Urinary bladder (tissue), 3 donors: ENCODE measurements at regions not wholly inside any gene's neighbourhood (a gene's known extent, or its start where the extent isn't known, plus 50 kb on each side); places are given as distances from the start of the nearest gene placed in this dataset.
"Not testable (repeated sequence)": the region's sequence is repeated elsewhere in the genome, so short reads cannot be mapped to it uniquely, and the experiment has no call there.

Experiments used
- DNase-seq: peaks from one replicate; pipeline ENCODE4 v3.0.0-alpha.2; 2015; ENCODE audit errors: extremely low spot score
- H3K27ac ChIP-seq: one replicate; pipeline ENCODE4 v1.5.1; 2013; ENCODE audit warnings: low read depth, mild to moderate bottlenecking, moderate library complexity
- H3K36me3 ChIP-seq: one replicate; pipeline ENCODE4 v1.6.1; 2013; ENCODE audit warnings: mild to moderate bottlenecking, moderate library complexity; ENCODE audit not compliant: insufficient read depth
- H3K4me1 ChIP-seq: one replicate; pipeline ENCODE4 v1.6.1; 2013; ENCODE audit warnings: mild to moderate bottlenecking, moderate library complexity; ENCODE audit not compliant: insufficient read depth
- H3K4me3 ChIP-seq: one replicate; pipeline ENCODE4 v1.5.1; 2013; ENCODE audit warnings: low read depth, low read length
- WGBS: extraction: QIAGEN DNeasy Blood & Tissue Kit; methylation state at CpG from one replicate; pipeline ENCODE4 v1.1.7; 2013; 5-methylcytosine and 5-hydroxymethylcytosine counted together
- donor health status: healthy with polysubstance abuse.
- donor health status: healthy.

DNA sequence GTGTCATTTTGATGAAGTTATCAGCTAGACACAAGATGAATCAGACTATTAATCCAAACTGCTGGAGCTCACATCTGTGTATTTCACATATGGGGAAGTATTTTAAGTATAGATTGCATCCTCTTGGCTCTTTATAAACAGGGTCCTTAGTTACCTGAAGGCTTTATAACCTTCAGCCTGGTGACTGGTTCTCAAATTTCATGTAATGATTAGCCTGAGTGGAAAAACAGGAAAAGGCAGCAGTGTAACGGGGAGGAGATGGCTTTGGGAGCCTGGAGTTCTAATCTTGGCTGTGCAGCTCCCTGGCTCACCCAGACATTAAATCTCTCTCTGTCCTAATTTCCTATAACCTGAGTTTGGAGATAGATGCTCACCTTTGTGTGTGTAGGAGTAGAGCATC is 103.8 kb upstream of the HPF1 start:
- WGBS, result 16% methylated on average over 1 of the region's 1 CpG
- H3K4me1 ChIP-seq, result no peaks in the 10 kb centered on the region
- H3K36me3 ChIP-seq, result no peaks in the 10 kb centered on the region
- DNase-seq, result peak; percentile 35
- H3K4me3 ChIP-seq, result no peak overlapping the region
- H3K27ac ChIP-seq, result no peak overlapping the region

DNA sequence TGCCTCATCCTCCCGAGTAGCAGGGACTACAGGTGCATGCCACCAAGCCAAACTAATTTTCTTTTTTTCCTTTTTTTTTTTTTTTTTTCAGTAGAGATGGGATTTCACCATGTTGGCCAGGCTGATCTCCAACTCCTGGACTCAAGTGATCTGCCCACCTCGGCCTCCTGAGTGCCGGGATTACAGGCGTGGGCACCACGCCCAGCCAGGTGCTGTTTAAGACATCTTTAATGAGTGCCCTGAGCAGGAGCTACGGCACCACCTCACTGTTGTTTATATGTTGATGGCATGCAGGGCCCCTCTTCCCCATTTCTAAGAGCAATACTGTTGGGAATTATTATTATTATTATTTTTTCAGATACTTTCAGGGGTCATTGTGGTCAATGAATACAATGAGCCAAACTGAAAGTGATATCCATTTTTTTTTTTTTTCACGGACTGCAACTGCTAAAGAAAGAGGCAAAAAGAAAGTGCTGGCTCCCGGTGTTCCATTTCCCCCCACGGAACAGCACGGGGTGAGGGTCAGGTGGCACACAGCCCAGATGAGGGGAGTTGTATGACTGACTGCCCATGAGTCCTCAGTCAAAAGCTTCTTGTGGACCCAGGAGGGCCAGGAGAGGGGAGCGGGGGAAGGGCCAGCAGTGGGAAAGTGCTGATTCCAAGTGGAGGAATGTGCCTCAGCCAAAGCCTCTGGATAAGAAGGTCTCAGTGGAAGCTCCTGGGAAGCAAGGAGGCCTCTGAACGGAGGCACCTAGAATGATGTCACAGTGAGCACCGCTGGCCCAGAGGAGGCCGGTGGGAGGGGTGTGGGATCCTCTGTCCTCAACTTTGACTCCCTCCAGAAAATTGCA is 101.8 kb upstream of the HPF1 start:
- H3K4me3 ChIP-seq, result no peak overlapping the region
- 75% methylated on average over 14 of the region's 14 CpGs for WGBS

DNA sequence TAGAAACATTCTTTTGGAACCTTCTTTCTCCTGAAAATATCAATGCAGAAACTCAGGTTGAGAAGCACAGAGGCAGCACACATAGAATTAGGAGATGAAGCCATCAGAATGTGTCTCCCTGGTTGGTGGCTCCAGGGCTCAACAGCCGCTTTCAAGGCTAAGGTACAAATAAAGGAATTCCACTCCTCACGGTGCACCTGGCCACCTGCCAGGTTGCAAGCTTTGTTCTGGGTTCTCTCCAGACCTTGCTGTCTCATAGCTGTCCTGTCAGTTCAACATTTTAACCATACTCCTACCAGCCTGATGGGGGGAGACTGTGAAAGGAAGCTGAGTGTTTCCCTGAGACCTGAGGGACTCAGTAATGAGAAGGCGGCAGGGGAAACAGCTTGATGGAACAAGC is 96.3 kb upstream of the HPF1 start:
- Histone ChIP-seq H3K27ac (no peak overlapping the region), H3K36me3 (no peaks in the 10 kb centered on the region), H3K4me1 (no peaks in the 10 kb centered on the region), H3K4me3 (no peak overlapping the region)
- no peak for DNase-seq
- WGBS, result 47% methylated on average over 3 of the region's 3 CpGs

More for the DNA sequence above, 101.8 kb upstream of the HPF1 start:
- no peak for DNase-seq
- H3K4me1 ChIP-seq, result no peaks in the 10 kb centered on the region
- peak overlapping the region; percentile 15 for H3K27ac ChIP-seq
- H3K36me3 ChIP-seq, result no peaks in the 10 kb centered on the region

DNA sequence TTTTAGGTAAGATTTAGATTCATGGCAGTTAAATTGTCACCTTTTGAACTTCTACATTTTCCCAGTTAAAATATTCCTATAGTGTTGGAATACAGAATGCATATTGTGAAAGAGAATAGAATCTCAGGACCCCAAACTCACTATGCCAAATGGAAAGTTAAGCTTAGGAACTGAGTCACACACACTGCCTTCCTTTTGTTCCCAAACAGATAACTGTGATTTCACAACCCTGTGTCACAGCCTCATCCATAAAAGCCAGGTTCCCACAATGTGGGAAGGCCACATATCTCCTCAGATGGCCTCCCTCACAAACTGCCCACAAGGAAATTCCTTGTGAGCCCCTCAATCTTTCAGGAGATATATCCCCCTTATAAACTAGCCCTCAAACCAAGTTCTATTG is 94.7 kb upstream of the HPF1 start:
- H3K4me1 ChIP-seq, result no peaks in the 10 kb centered on the region
- DNase-seq, result no peak
- no peaks in the 10 kb centered on the region for H3K36me3 ChIP-seq
- no peak overlapping the region for H3K27ac ChIP-seq
- no peak overlapping the region for H3K4me3 ChIP-seq

DNA sequence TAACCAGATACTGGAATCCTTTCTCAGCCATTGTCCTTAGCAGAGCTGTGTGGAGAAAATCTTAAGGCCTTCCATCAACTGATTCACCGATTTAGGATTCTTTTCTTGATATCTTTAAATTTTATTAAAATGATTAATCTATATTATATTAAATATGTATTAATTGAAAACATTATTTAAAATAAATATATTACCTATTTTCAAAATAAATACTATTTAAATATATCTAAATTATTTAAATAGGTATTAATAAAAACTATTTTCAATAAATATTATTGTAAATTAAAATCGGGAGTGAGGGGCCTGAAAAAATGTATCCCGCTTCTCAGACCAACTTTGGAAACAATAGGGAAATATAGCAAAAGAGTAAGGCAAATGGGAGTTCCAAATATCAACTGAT is 94.0 kb upstream of the HPF1 start:
- H3K27ac ChIP-seq, result no peak overlapping the region
- no peaks in the 10 kb centered on the region for H3K36me3 ChIP-seq
- 97% methylated on average over 3 of the region's 3 CpGs for WGBS
- no peaks in the 10 kb centered on the region for H3K4me1 ChIP-seq
- no peak overlapping the region for H3K4me3 ChIP-seq
- DNase-seq, result no peak

DNA sequence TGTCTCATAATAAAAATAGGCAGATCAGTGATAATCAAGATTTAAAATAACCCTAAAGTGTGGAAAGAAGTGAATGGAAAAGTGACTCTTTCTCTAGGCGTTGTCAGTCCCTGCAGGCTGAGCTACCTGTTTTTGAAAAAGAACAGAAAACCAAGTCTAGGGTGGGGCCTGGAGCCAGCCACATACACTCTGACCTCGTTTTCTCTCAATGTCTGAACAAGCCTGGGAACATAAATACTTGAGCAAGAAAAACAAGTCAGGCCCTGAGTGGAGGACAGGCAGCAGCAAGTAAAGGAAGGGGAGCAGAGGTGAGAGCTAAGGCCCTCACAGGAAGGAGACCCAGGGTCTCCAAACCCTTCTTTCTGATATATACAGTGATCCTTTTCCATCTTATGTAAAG is 91.7 kb upstream of the HPF1 start:
- Histone ChIP-seq H3K4me3 (no peak overlapping the region), H3K4me1 (no peaks in the 10 kb centered on the region), H3K36me3 (no peaks in the 10 kb centered on the region), H3K27ac (peak overlapping the region; percentile 75)
- DNase-seq, result peak; percentile 43
- 51% methylated on average over 2 of the region's 2 CpGs for WGBS

DNA sequence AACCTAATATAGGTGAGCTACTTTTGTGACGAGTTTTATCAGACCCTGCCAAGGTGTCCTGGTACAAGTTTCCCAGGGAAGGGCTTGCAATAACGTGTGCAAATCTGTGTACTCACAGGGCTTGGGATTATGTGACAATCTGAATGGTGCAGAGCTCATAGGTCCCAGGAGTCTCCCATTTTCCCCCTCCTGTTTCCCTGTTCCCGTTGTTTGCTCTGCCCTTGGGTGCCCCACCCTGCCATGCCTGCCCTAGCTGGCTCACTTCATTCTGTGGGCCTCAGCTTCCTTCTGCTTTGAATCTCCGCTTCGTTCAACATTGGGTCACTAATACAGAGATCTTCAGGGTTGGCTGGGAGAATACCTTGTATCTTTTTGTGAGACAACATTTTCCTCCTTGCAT is 90.3 kb upstream of the HPF1 start:
- 53% methylated on average over 5 of the region's 5 CpGs for WGBS
- H3K4me1 ChIP-seq, result no peaks in the 10 kb centered on the region
- no peak for DNase-seq
- H3K27ac ChIP-seq, result no peak overlapping the region
- H3K36me3 ChIP-seq, result no peaks in the 10 kb centered on the region
- H3K4me3 ChIP-seq, result no peak overlapping the region

DNA sequence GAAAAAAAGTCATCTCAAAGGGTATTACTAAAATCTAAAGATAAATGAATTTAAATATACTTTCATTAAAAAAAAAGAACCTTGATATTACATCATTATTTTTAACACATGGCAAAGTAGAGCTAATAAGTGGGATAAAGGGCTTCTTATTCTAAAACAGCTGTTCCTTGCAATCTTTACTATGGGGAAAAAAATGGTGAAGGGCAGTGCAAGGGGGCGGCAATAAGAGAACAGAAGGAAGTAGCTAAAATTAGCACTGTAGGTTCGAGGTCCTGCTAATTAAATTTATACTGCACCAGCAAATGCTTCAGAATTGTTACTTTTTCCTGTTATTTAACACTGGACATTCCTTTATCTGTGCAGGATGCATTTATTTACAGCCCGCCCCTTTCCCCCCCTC is 89.4 kb upstream of the HPF1 start:
- WGBS, result 47% methylated on average over 3 of the region's 3 CpGs
- DNase-seq, result no peak
- Histone ChIP-seq H3K4me1 (no peaks in the 10 kb centered on the region), H3K4me3 (no peak overlapping the region), H3K36me3 (no peaks in the 10 kb centered on the region), H3K27ac (no peak overlapping the region)

DNA sequence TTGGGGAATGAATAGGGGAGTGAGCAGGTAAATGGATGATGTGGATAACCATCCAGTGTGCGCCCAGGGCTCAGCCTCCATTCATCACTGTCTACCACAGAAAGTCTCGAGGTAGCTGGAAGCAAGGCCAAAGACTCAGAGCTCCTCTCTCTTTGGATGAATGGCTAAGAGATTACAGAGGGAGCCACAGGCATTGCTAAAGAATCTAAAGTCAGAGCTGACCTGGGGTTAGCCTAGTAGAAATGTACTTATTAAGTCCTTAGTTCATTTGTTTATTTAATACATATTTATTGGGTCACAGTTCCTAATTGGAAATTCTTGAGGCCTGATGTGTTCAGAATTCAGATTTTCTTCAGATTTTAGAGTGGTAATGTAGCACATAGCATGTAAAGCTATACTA is 88.7 kb upstream of the HPF1 start:
- WGBS, result 64% methylated on average over 2 of the region's 2 CpGs
- H3K4me3 ChIP-seq, result no peak overlapping the region
- no peaks in the 10 kb centered on the region for H3K4me1 ChIP-seq
- H3K36me3 ChIP-seq, result no peaks in the 10 kb centered on the region
- H3K27ac ChIP-seq, result no peak overlapping the region
- no peak for DNase-seq

DNA sequence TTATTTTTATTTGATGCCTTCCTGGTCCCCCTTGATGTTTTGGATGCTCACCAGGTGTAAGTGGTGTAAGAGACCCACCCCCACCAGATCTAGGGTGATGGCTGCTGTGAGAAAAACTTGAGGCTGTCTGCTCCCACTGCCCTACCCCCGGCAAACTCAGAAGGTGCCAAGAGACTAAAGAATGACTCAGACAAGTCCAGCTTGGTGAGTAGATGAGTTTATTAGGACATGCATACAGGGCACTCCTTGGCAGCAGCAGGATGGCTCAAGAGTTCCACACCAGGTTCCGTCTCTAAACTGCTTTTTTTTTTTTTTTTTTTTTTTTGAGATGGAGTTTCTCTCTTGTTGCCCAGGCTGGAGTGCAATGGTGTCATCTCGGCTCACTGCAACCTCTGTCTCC is 84.0 kb upstream of the HPF1 start:
- no peak overlapping the region for H3K4me3 ChIP-seq
- no peaks in the 10 kb centered on the region for H3K36me3 ChIP-seq
- no peak for DNase-seq
- WGBS, result 70% methylated on average over 3 of the region's 3 CpGs
- H3K27ac ChIP-seq, result no peak overlapping the region
- H3K4me1 ChIP-seq, result no peaks in the 10 kb centered on the region

DNA sequence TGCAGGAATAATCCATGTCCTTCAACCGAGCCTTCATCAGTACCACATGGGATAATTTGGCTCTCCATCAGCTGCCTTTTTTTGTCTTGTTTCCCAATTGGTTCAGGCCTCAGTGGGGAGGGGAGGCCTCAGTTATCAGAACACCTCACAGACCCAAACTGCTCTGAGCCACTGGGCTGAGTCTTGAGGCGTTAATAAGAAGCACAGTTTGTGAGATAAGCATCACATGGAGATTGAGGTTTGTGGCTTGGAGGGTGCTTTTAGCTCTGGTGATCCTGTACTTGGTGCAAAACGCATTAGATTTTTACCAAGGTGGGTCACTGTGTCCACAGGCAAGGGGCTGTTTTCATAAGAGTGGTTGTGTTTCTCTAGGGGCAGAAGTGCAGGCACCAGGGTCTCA is 82.8 kb upstream of the HPF1 start:
- Histone ChIP-seq H3K4me1 (no peaks in the 10 kb centered on the region), H3K4me3 (no peak overlapping the region), H3K27ac (no peak overlapping the region), H3K36me3 (no peaks in the 10 kb centered on the region)
- 62% methylated on average over 3 of the region's 3 CpGs for WGBS
- no peak for DNase-seq

DNA sequence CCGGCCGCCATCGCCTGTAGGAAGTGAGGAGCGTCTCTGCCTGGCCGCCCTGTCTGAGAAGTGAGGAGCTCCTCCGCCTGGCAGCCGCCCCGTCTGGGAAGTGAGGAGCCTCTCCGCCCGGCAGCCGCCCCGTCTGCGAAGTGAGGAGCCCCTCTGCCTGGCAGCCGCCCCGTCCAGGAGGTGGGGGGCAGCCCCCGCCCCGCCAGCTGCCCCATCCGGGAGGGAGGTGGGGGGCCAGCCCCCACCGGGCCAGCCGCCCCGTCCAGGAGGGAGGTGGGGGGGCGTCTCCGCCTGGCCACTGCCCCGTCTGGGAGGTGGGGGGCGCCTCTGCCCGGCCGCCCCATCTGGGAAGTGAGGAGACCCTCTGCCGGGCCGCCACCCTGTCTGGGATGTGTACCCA is 70.6 kb upstream of the HPF1 start:
- 95% methylated on average over 29 of the region's 29 CpGs for WGBS
- H3K4me1 ChIP-seq, H3K27ac ChIP-seq, H3K4me3 ChIP-seq, H3K36me3 ChIP-seq, DNase-seq: not testable (repeated sequence)

DNA sequence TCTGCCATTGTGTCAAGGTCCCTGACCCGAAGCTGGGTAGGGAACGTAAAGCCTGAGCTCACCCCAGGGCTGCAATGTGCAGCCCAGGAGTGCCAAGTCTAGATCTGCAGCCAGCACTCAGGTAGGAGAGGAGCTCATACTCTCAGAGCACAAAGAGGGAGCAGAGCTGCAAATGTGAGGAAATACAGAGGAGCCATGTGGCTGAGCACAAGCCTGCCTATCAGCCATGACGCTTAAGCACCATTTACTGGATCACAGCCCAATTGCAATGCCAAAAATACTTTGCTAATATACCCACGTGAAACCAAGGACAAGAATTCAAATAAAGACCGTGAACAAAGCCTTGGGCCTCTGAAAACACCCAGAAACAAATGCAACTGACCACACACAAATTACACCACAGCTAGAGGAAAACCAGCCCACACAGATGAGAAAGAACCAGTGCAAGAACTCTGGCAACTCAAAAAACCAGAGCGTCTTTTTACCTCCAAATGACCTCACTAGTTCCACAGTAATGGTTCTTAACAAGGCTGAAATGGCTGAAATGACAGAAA is 69.0 kb upstream of the HPF1 start:
- no peak for DNase-seq
- no peaks in the 10 kb centered on the region for H3K36me3 ChIP-seq
- no peak overlapping the region for H3K4me3 ChIP-seq
- H3K27ac ChIP-seq, result no peak overlapping the region
- 66% methylated on average over 6 of the region's 6 CpGs for WGBS
- no peaks in the 10 kb centered on the region for H3K4me1 ChIP-seq

DNA sequence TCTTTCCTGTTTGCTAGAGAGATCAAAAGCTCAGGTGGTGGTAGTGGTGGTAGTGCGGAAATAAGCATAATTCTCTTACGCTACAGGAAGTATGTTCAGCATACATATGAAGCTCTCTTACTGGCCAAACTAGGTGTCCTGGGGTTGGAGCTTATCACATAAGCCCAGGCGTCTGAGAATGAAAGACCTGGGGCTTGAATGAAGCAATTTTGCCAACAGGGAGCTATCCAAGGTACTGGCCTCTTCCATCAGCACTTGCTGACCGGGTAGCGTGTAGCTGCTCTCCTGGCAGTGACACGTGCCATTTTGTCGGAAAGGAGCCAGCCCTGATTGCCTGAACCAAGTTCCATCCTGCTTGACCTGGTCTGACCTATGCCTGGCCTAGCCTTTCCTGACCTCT is 65.9 kb upstream of the HPF1 start:
- WGBS, result 21% methylated on average over 7 of the region's 7 CpGs
- no peak overlapping the region for H3K4me3 ChIP-seq

More for the DNA sequence above, 65.9 kb upstream of the HPF1 start:
- H3K36me3 ChIP-seq, result no peaks in the 10 kb centered on the region
- H3K4me1 ChIP-seq, result no peaks in the 10 kb centered on the region
- DNase-seq, result peak; percentile 23
- no peak overlapping the region for H3K27ac ChIP-seq
